IPS-18a (cell line): ENCODE measurements at regions not wholly inside any gene's neighbourhood (a gene's known extent, or its start where the extent isn't known, plus 50 kb on each side); places are given as distances from the start of the nearest gene placed in this dataset.

ENCODE experiments used
- H3K27ac ChIP-seq: one replicate; pipeline ENCODE4 v1.5.1; 2013; ENCODE audit warnings: low read length
- H3K27me3 ChIP-seq: one replicate; pipeline ENCODE4 v1.6.1; 2013; ENCODE audit warnings: mild to moderate bottlenecking, low read length; ENCODE audit not compliant: control insufficient read depth, insufficient read depth
- H3K36me3 ChIP-seq: one replicate; pipeline ENCODE4 v1.6.1; 2013; ENCODE audit warnings: low read depth, low read length; ENCODE audit not compliant: control insufficient read depth
- H3K4me1 ChIP-seq: one replicate; pipeline ENCODE4 v1.6.1; 2013; ENCODE audit warnings: low read depth, low read length; ENCODE audit not compliant: control insufficient read depth
- H3K4me3 ChIP-seq: one replicate; pipeline ENCODE4 v1.5.1; 2013; ENCODE audit warnings: low read length
- H3K9ac ChIP-seq: one replicate; pipeline ENCODE4 v1.6.1; 2013; ENCODE audit warnings: mild to moderate bottlenecking, low read length, moderate library complexity
- H3K9me3 ChIP-seq: one replicate; pipeline ENCODE4 v1.6.1; 2013; ENCODE audit warnings: low read depth, low read length; ENCODE audit not compliant: control insufficient read depth

DNA sequence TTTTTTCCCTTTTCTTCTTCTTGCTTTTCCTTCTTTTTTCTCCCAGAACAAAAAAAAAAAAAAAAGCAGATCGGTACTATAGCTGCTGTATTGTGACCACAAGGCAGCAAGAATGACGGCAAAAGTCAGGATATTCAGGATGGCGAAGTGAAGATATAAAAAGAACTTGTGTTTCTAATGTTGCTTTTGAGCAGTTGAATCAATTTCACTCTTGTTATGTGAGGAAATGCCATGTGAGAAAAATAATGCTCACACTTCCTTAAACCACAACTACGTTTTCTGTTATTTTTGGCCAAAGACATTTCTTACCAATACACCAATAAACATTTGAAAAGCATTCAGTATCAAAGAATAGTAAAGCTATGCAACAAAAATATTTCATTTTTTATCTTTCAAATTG, 510.5 kb downstream of the HACE1 start:
- Histone ChIP-seq H3K4me1 (peaks cover 4% of the 10 kb centered on the region), H3K36me3 (no peaks in the 10 kb centered on the region), H3K4me3 (no peak overlapping the region), H3K27me3 (no peaks in the 10 kb centered on the region), H3K9ac (no peak overlapping the region), H3K27ac (no peak overlapping the region), H3K9me3 (no peaks in the 10 kb centered on the region)

DNA sequence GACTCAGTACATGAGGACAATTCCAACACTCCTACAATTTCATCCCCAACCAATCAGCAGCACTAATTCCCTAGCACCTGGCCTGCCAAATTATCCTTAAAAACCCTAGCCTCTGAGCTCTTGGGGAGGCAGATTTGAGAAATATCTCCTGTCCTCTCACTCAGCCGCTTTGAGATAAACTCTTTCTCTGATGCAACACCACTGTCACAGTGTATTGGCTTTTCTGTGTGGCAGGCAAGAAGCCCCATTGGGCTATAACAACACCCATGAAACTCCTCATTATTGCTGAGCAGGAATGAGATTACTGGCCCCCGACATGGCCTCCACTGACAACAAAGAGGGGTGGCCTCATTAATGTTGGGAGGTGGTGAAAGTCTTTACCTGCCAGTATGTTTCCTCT, 515.5 kb downstream of the HACE1 start:
- Histone ChIP-seq H3K4me3 (no peak overlapping the region), H3K27ac (no peak overlapping the region), H3K9ac (no peak overlapping the region), H3K27me3 (no peaks in the 10 kb centered on the region), H3K4me1 (peaks cover 4% of the 10 kb centered on the region), H3K9me3 (no peaks in the 10 kb centered on the region), H3K36me3 (no peaks in the 10 kb centered on the region)

DNA sequence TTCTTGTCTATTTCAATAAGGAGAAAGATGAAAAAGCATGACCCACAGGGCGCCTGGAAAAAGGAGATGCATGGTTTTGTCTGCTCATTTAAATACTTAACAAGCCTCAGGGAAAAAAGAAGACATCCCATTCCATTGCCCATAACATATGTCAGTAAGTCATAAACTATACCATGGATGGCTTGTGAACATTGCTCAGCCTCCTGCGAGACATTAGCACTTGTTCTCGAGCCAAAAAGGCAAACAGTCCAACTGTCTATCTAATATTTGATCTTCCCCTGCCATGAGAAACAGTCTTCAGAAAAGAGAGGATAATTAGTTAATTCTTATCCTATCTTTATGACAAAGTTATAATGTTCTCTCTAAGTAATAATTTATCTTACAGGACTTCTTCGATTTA, 527.4 kb downstream of the HACE1 start:
- no peaks in the 10 kb centered on the region for H3K36me3 ChIP-seq
- no peaks in the 10 kb centered on the region for H3K4me1 ChIP-seq
- no peak overlapping the region for H3K9ac ChIP-seq
- H3K9me3 ChIP-seq = no peaks in the 10 kb centered on the region
- H3K27me3 ChIP-seq = no peaks in the 10 kb centered on the region
- H3K4me3 ChIP-seq = no peak overlapping the region
- no peak overlapping the region for H3K27ac ChIP-seq

DNA sequence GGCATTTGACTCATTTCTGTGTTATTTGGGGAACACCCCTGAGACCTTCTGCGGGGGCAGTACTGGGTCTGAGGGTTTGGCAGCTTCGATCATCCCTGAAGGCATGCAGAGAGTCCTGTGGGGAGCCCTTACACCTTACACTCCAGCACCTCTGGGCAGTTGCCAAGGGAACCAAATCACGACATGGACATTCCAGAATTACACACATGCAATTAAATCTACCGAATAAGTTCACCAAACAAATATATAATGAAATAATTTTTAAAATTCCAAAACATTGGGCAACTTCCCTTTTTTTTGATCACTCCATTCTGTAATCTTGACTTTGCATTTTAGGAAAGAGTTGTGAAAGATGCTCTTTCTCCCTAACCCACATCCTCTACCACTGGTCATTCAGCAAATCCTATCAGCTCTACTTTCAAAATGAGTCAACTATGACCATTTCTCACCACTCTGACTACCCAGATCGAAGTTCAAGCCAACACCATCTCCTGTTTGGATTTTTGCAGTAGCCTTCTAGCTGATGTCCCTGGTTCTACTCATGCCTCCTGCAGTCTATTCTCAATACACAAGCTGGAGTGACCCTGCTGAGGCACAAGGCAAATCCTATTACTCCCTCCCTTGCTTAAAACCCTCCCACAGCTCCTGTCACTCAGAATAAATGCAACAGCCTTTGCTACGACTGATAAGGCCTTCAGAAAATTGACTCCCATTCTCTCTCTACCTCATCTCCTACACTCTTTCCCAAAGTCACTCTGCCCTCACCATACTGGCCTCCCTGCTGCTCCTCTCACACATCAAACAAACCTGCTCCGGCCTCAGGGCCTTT, 533.3 kb downstream of the HACE1 start:
- no peak overlapping the region for H3K27ac ChIP-seq
- H3K9me3 ChIP-seq = no peaks in the 10 kb centered on the region
- no peaks in the 10 kb centered on the region for H3K27me3 ChIP-seq
- no peaks in the 10 kb centered on the region for H3K36me3 ChIP-seq
- H3K4me3 ChIP-seq = no peak overlapping the region
- no peaks in the 10 kb centered on the region for H3K4me1 ChIP-seq
- H3K9ac ChIP-seq = no peak overlapping the region

DNA sequence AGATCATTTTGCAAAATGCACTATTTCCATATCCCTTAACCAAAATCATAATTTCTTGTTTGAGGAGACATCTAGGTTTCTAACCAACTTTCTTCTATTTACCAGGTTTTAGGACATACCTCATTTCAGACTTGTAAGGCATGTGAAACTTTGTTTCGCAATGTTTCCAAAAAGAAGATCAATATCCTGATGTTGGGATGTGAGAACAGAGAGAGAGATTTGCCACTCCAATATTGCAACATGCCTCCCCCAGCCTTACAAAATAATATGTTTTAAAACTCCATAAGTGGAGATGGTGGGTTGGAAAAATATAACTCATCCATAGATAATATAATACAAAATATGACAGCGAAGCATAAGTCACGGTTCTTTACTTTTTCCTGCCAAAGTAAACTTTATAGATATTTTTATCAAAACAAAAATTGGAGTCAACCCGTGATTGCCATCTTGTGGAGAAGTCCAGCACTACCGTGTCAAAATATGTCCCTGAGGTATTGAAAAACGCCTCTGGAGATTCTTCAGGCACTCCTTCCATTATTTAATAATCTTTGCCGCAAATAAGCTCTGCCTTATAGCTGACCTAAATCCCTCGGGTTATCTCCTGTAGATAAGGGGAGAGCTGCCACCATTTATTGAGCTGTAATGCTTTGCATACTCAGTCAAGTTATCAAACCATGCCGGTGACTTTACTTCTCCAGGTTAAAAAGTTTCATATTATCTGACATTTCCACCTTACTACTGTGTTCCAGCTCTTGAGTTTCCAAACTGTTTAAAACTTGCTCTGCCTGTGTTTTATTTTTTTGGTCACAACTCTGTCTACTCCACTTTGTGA, 534.2 kb downstream of the HACE1 start:
- no peak overlapping the region for H3K9ac ChIP-seq

DNA sequence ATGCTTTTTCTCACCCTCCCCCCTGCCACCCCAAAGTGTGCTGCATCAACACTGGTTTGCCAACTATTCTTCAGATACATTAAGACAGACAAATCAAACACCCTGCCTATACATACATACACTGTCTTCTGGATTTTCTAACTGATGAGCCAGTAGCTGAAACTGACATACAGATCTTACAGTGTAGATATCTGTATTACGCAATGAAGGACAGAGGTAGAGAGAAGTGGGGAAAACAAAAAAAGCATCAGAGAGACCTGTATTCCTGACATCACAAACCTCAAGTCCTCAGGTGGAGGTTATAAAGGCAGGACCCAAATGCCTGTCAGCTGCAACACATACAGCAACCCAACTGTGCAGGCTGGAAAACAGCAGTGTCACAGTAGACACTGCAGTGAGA, 535.4 kb downstream of the HACE1 start:
- H3K9ac ChIP-seq = no peak overlapping the region
- H3K27ac ChIP-seq = no peak overlapping the region
- H3K36me3 ChIP-seq = no peaks in the 10 kb centered on the region
- H3K9me3 ChIP-seq = no peaks in the 10 kb centered on the region
- no peaks in the 10 kb centered on the region for H3K4me1 ChIP-seq
- no peak overlapping the region for H3K4me3 ChIP-seq
- H3K27me3 ChIP-seq = no peaks in the 10 kb centered on the region

More for the DNA sequence above, 534.2 kb downstream of the HACE1 start:
- no peak overlapping the region for H3K4me3 ChIP-seq
- no peaks in the 10 kb centered on the region for H3K36me3 ChIP-seq
- no peaks in the 10 kb centered on the region for H3K9me3 ChIP-seq
- H3K27me3 ChIP-seq = no peaks in the 10 kb centered on the region
- H3K27ac ChIP-seq = no peak overlapping the region
- H3K4me1 ChIP-seq = no peaks in the 10 kb centered on the region

DNA sequence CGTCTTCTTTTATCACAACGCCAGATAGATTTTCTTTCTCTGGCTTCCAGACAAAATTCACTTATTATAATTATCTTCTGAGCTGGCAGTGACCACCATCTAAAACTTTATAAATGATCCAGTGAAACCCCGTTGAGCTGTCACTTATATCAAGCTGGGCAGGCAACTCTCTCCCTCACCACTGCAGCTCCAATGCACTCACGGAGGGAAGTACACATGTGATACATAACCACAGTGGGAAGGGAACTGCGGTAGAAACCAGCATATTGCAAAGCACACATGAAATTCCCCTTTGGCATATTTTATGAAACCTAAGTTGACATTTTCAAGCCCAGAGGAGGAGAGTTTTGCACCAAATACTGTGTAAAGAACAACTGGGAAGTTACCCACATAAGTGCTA, 536.9 kb downstream of the HACE1 start:
- no peaks in the 10 kb centered on the region for H3K36me3 ChIP-seq
- H3K4me3 ChIP-seq = no peak overlapping the region
- no peak overlapping the region for H3K27ac ChIP-seq

DNA sequence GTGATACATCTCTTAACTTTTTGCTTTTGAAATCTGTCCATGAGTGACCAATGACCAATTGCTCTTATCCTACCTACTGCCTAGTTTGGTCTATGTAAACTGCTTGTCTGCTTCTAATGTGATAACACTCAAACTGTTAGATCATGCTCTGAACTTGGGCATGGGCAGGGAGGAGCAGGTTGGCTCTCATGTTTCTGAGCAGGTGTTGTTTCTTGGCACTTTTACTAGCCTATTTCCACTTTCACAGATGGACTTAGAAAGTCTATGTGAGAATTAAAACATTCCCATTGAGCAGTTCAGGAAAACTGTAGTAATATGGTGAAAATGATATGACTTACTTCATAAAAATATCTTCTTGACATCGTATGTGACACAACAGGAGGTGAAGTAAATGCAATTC, 538.4 kb downstream of the HACE1 start:
- H3K27ac ChIP-seq = no peak overlapping the region
- H3K9ac ChIP-seq = no peak overlapping the region
- no peaks in the 10 kb centered on the region for H3K36me3 ChIP-seq
- H3K4me1 ChIP-seq = no peaks in the 10 kb centered on the region
- H3K27me3 ChIP-seq = no peaks in the 10 kb centered on the region
- H3K4me3 ChIP-seq = no peak overlapping the region
- no peaks in the 10 kb centered on the region for H3K9me3 ChIP-seq

More for the DNA sequence above, 536.9 kb downstream of the HACE1 start:
- no peak overlapping the region for H3K9ac ChIP-seq
- no peaks in the 10 kb centered on the region for H3K9me3 ChIP-seq
- no peaks in the 10 kb centered on the region for H3K4me1 ChIP-seq
- H3K27me3 ChIP-seq = no peaks in the 10 kb centered on the region

DNA sequence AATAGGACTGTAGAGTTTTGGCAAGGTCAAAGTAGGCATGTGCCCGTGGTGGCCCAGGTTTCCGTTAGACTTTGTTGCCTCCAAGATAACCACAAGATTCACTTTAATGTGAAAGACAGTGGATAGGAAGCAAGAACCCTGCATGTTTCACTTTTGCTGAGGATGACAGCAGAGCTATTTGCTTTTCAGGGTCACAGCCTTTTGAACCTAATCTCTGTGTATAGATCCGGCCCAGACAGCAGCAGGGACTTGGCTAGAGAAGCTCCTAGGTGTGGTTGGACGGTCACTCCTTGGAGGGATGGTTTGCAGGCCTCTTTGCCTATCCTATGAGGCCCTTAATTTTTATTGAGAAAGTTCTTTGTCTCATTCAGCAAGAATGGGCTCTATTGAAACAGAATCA, 538.8 kb downstream of the HACE1 start:
- H3K27me3 ChIP-seq = no peaks in the 10 kb centered on the region
- no peaks in the 10 kb centered on the region for H3K36me3 ChIP-seq
- H3K9ac ChIP-seq = no peak overlapping the region
- no peak overlapping the region for H3K4me3 ChIP-seq
- no peaks in the 10 kb centered on the region for H3K9me3 ChIP-seq
- no peaks in the 10 kb centered on the region for H3K4me1 ChIP-seq
- no peak overlapping the region for H3K27ac ChIP-seq

DNA sequence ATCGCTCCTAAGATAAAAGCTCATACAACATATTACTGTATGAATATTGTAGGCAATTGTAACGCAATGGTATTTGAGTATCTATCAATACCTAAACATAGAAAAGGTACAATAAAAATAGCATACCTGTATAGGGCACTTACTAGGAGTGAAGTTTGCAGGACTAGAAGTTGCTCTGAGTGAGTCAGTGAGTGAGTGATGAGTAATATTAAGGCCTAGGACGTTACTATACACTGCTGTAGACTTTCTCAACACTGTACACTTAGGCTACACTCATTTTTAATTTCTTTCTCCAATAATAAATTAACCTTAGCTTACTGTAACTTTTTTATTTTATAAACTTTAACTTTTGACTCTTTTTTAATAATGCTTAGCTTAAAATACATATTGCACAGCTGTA, 546.9 kb downstream of the HACE1 start:
- Histone ChIP-seq H3K27ac (no peak overlapping the region), H3K9me3 (no peaks in the 10 kb centered on the region), H3K36me3 (no peaks in the 10 kb centered on the region), H3K4me1 (no peaks in the 10 kb centered on the region), H3K9ac (no peak overlapping the region), H3K27me3 (no peaks in the 10 kb centered on the region), H3K4me3 (no peak overlapping the region)

DNA sequence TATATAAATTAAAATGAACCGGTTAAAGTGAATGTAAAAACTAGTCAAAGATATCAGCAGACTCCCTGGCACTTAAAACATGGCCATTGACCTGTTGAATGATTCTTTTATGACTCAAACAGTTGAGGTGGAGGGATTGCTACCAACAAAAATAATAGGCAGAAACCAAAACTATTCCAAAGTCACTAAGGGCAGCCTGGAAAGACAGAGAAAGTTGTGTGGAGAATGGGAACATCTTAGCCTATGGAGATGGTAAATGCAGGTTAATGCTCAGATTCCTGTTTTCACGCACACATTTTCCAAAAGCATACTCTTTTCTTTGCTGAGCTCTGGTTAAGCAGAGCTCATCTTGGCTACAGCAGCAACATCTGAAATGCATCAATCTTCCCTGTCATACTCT, 553.5 kb downstream of the HACE1 start:
- Histone ChIP-seq H3K27me3 (no peaks in the 10 kb centered on the region), H3K9me3 (no peaks in the 10 kb centered on the region), H3K27ac (no peak overlapping the region), H3K4me3 (no peak overlapping the region), H3K4me1 (peaks cover 3% of the 10 kb centered on the region), H3K9ac (no peak overlapping the region), H3K36me3 (no peaks in the 10 kb centered on the region)
